Trophoblast cell (in vitro differentiated cells and primary cell): ENCODE measurements at regions not wholly inside any gene's neighbourhood (a gene's known extent, or its start where the extent isn't known, plus 50 kb on each side); places are given as distances from the start of the nearest gene placed in this dataset.

Source experiments
- DNase-seq, 2 donors: peaks; one replicate each; pipeline ENCODE4 v3.0.0-alpha.2; 2016
- H2AFZ ChIP-seq: 2 replicates; pipeline ENCODE4 v1.6.1; 2013; ENCODE audit warnings: low read length, moderate library complexity, mild to moderate bottlenecking; ENCODE audit not compliant: insufficient read depth, poor library complexity
- H2AK5ac ChIP-seq: 2 replicates; pipeline ENCODE4 v1.6.1; 2013; ENCODE audit warnings: mild to moderate bottlenecking, low read length
- H2BK120ac ChIP-seq: 2 replicates; pipeline ENCODE4 v1.6.1; 2013; ENCODE audit warnings: low read length, mild to moderate bottlenecking, moderate library complexity; ENCODE audit not compliant: insufficient read depth, poor library complexity
- H2BK12ac ChIP-seq: 2 replicates; pipeline ENCODE4 v1.6.1; 2013; ENCODE audit warnings: mild to moderate bottlenecking, low read length, moderate library complexity
- H2BK5ac ChIP-seq: 2 replicates; pipeline ENCODE4 v1.6.1; 2013; ENCODE audit warnings: low read length, low read depth, moderate library complexity, mild to moderate bottlenecking; ENCODE audit not compliant: poor library complexity
- H3K14ac ChIP-seq: 2 replicates; pipeline ENCODE4 v1.6.1; 2013; ENCODE audit warnings: mild to moderate bottlenecking, low read length
- H3K18ac ChIP-seq: 2 replicates; pipeline ENCODE4 v1.6.1; 2013; ENCODE audit warnings: mild to moderate bottlenecking, low read length
- H3K23ac ChIP-seq: 2 replicates; pipeline ENCODE4 v1.6.1; 2013; ENCODE audit warnings: low read length
- H3K27ac ChIP-seq: 2 replicates; pipeline ENCODE4 v1.5.1; 2013; ENCODE audit warnings: low read depth, mild to moderate bottlenecking, inconsistent platforms, low read length, moderate library complexity
- H3K27me3 ChIP-seq: 2 replicates; pipeline ENCODE4 v1.6.1; 2013; ENCODE audit warnings: inconsistent platforms, mild to moderate bottlenecking, low read length, moderate library complexity; ENCODE audit not compliant: insufficient read depth
- H3K36me3 ChIP-seq, 2 experiments: 1 replicate in 1 of 2; 2 replicates in 1 of 2; pipeline ENCODE4 v1.6.1; 2013; ENCODE audit warnings: low read length in 2 of 2, mild to moderate bottlenecking in 2 of 2, moderate library complexity in 1 of 2; ENCODE audit not compliant: insufficient read depth in 2 of 2, control insufficient read depth in 1 of 2
- H3K4ac ChIP-seq: 2 replicates; pipeline ENCODE4 v1.6.1; 2013; ENCODE audit warnings: low read depth, mild to moderate bottlenecking, low read length, moderate library complexity
- H3K4me1 ChIP-seq, 2 experiments: 1 replicate in 1 of 2; 2 replicates in 1 of 2; pipeline ENCODE4 v1.6.1; 2013; ENCODE audit warnings: low read length in 2 of 2, mild to moderate bottlenecking in 2 of 2, moderate library complexity in 1 of 2; ENCODE audit not compliant: insufficient read depth in 2 of 2, control insufficient read depth in 1 of 2
- H3K4me2 ChIP-seq: 2 replicates; pipeline ENCODE4 v1.6.1; 2013; ENCODE audit warnings: inconsistent platforms, mild to moderate bottlenecking, low read length, moderate library complexity
- H3K4me3 ChIP-seq: 2 replicates; pipeline ENCODE4 v1.5.1; 2013; ENCODE audit warnings: mild to moderate bottlenecking, low read depth, low read length, inconsistent platforms
- H3K79me1 ChIP-seq: one replicate; pipeline ENCODE4 v1.6.1; 2013; ENCODE audit warnings: low read length
- H3K79me2 ChIP-seq: 2 replicates; pipeline ENCODE4 v1.6.1; 2013; ENCODE audit warnings: low read length, mild to moderate bottlenecking; ENCODE audit not compliant: control insufficient read depth, insufficient read depth, poor library complexity
- H3K9ac ChIP-seq: 2 replicates; pipeline ENCODE4 v1.6.1; 2013; ENCODE audit warnings: mild to moderate bottlenecking, low read length
- H3K9me3 ChIP-seq: 2 replicates; pipeline ENCODE4 v1.6.1; 2013; ENCODE audit warnings: low read depth, mild to moderate bottlenecking, control low read depth, inconsistent platforms, low read length; ENCODE audit not compliant: insufficient read depth
- H4K12ac ChIP-seq: 2 replicates; pipeline ENCODE4 v1.6.1; 2013; ENCODE audit warnings: low read depth, mild to moderate bottlenecking, low read length, moderate library complexity
- H4K8ac ChIP-seq: 2 replicates; pipeline ENCODE4 v1.6.1; 2013; ENCODE audit warnings: low read depth, mild to moderate bottlenecking, low read length, moderate library complexity
- H4K91ac ChIP-seq: one replicate; pipeline ENCODE4 v1.6.1; 2013; ENCODE audit warnings: low read depth, mild to moderate bottlenecking, low read length, moderate library complexity
- WGBS: extraction: QIAGEN DNeasy Blood & Tissue Kit; methylation state at CpG from one replicate; pipeline ENCODE4 v1.1.7; 2013; ENCODE audit warnings: missing lambda C conversion rate; ENCODE audit not compliant: insufficient read length, insufficient coverage; ENCODE audit errors: extremely low coverage; 5-methylcytosine and 5-hydroxymethylcytosine counted together

DNA sequence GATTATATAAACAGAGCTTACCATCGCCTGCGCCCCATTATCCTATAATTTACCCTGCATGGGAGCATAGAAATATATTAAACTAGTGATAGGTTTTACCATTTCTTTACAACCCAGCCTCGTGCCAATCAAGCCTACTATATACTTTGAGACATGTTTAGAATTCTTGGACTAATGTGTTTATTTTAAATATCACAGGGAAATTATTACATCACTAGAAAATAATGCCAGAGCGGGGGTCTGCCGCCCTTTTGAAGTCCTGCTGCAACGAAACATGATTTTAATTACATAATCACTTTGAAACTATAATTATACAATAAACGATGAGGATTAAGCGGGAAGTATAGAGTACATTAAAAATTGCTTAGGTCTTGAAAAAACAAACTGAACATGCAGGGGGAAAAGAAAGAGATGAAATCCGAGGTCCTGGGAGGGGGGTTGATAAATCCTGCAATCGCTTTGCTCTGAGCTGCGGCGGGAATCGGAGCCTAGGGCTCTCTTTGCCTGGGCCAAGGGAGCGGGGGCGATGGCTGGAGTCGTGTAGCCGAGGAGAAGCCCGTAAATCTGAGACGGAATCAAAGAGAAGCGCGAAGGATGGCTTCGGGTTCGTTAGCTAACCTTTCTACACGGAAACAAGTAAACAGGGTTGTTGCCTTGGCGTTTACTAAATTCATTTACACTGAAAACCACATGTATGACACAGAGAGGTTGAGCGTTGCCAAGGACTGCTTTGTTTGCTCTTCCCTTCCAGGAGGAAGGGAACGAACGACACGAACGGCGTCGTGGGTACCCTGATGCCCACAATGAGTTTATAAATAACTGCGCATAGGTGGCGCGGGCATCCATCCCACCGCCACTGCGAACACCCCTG, 127.6 kb downstream of the TMEM174 start:
- H3K4me2 ChIP-seq, result no peak overlapping the region
- no peak overlapping the region for H2BK12ac ChIP-seq
- H3K79me2 ChIP-seq, result peaks cover 1% of the 10 kb centered on the region
- no peaks in the 10 kb centered on the region for H3K36me3 ChIP-seq
- peaks cover 2% of the 10 kb centered on the region for H3K9me3 ChIP-seq
- no peak overlapping the region for H3K14ac ChIP-seq
- no peak overlapping the region for H4K91ac ChIP-seq
- H2AFZ ChIP-seq, result no peak overlapping the region
- no peak overlapping the region for H4K12ac ChIP-seq
- no peak overlapping the region for H3K4ac ChIP-seq
- H3K4me1 ChIP-seq, result peaks cover 15 to 23% of the 10 kb centered on the region in 2 experiments
- H2AK5ac ChIP-seq, result no peak overlapping the region
- DNase-seq, result no peak
- no peak overlapping the region for H4K8ac ChIP-seq
- no peak overlapping the region for H3K27ac ChIP-seq
- no peak overlapping the region for H3K18ac ChIP-seq
- no peak overlapping the region for H2BK120ac ChIP-seq
- H3K27me3 ChIP-seq, result peaks cover 77% of the 10 kb centered on the region
- no peak overlapping the region for H3K23ac ChIP-seq
- H3K79me1 ChIP-seq, result peaks cover 3% of the 10 kb centered on the region
- no CpG with 5 or more reads among the region's 37 CpGs for WGBS
- H3K4me3 ChIP-seq, result no peak overlapping the region
- no peak overlapping the region for H3K9ac ChIP-seq
- H2BK5ac ChIP-seq, result no peak overlapping the region

DNA sequence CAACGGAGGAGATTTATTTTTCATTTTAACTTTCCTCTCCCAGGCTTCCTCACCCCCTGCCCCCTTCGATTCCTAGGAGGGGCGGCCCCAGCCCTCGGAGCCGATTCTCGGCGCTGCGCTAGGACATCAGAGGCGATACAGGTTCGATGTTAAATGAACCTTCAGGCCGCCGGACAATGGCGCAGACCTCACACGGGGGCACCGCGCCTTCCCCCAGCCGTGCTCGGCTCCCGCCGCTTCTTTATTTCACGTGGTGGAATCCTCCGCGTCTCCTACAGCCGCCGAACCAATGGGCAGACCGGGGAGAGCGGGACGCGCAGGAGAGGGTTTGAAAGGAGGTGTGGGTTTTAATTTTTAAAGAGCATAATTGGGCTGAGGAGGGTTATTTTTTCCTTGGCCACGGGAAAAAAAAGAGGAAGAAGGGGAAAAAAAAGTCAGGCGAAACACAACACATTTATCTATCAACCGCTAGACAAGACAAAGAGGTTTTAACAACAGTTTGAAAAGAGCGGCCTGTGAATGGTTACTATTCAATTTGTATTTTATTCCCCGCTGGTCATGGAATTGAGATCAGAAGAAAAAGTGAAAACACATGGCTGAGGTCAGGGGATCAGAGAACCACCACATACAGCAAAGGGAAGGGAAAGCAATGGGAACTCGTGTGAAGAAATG, 126.8 kb downstream of the TMEM174 start:
- no peak overlapping the region for H3K4ac ChIP-seq
- H3K23ac ChIP-seq, result no peak overlapping the region
- H2BK5ac ChIP-seq, result no peak overlapping the region
- no peak overlapping the region for H4K91ac ChIP-seq
- H4K8ac ChIP-seq, result no peak overlapping the region
- WGBS, result no CpG with 5 or more reads among the region's 35 CpGs
- no peak overlapping the region for H4K12ac ChIP-seq
- H3K36me3 ChIP-seq, result no peaks in the 10 kb centered on the region
- peaks cover 1% of the 10 kb centered on the region for H3K79me2 ChIP-seq
- peaks cover 15 to 23% of the 10 kb centered on the region in 2 experiments for H3K4me1 ChIP-seq
- no peak for DNase-seq
- no peak overlapping the region for H2AK5ac ChIP-seq
- H3K4me3 ChIP-seq, result no peak overlapping the region
- H3K9me3 ChIP-seq, result peaks cover 2% of the 10 kb centered on the region
- H3K27ac ChIP-seq, result no peak overlapping the region
- no peak overlapping the region for H3K14ac ChIP-seq
- no peak overlapping the region for H3K9ac ChIP-seq
- H2BK12ac ChIP-seq, result no peak overlapping the region
- peak overlapping the region; percentile 31 for H2AFZ ChIP-seq
- H3K27me3 ChIP-seq, result peaks cover 77% of the 10 kb centered on the region
- H3K79me1 ChIP-seq, result peaks cover 3% of the 10 kb centered on the region
- H2BK120ac ChIP-seq, result no peak overlapping the region
- H3K18ac ChIP-seq, result no peak overlapping the region
- H3K4me2 ChIP-seq, result peak overlapping the region; percentile 52

DNA sequence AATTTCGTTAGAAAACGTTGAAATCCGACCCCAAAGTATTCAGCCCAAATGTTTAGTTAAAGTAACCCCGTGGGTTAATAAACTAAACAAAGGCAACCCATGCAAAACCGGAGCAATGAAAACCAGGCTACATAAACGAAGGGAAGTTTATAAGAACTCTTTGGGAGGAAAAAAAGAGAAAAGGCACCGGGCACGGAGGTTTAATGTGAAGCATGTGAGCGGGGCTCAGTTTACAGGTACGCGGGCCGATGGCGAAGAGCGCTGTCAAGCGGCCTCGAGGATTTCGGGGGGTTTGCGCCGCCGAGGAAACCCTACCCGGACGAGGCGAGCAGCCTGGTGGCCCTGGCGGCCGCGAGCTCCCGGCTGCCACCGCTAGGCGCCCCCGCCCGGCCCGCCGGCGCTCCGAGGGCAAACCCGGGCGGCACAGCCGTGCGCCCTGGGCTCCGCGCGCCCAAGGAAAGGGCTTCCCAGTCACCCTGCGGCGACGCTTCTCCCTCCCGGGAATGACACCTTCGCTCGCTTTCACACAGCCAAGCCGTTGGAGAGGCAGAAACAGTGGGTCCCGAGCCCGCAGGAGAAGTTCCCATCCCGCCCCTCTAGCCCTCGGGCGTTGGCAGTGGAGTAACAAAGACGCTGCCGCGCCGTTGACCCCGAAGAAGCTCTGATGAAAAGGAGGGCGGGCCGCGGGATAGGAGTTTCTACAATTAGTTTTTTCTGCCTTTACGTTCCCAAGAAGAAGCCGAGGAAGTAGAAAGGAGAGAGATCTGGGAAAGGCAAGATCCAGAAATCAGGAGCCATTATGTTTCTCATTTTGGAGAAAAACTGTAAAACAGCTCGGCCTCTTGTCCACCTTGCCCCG, 126.0 kb downstream of the TMEM174 start:
- H3K79me1 ChIP-seq, result peaks cover 3% of the 10 kb centered on the region
- H3K27me3 ChIP-seq, result peaks cover 69% of the 10 kb centered on the region
- no peak overlapping the region for H2BK120ac ChIP-seq
- H2AFZ ChIP-seq, result no peak overlapping the region
- no peak overlapping the region for H4K8ac ChIP-seq
- H2AK5ac ChIP-seq, result no peak overlapping the region
- no peak overlapping the region for H4K91ac ChIP-seq
- no peak overlapping the region for H4K12ac ChIP-seq
- H3K4me1 ChIP-seq, result peaks cover 15 to 25% of the 10 kb centered on the region in 2 experiments
- no peak overlapping the region for H3K4me3 ChIP-seq
- no peak overlapping the region for H3K23ac ChIP-seq
- peak in 1 of 2 donors; percentile 21 for DNase-seq
- WGBS, result no CpG with 5 or more reads among the region's 66 CpGs
- H3K27ac ChIP-seq, result no peak overlapping the region
- no peak overlapping the region for H3K18ac ChIP-seq
- no peaks in the 10 kb centered on the region for H3K36me3 ChIP-seq
- peaks cover 1% of the 10 kb centered on the region for H3K79me2 ChIP-seq
- H2BK12ac ChIP-seq, result no peak overlapping the region
- peak overlapping the region; percentile 52 for H3K4me2 ChIP-seq
- peaks cover 2% of the 10 kb centered on the region for H3K9me3 ChIP-seq
- H3K9ac ChIP-seq, result no peak overlapping the region
- H3K14ac ChIP-seq, result no peak overlapping the region
- no peak overlapping the region for H2BK5ac ChIP-seq
- no peak overlapping the region for H3K4ac ChIP-seq

DNA sequence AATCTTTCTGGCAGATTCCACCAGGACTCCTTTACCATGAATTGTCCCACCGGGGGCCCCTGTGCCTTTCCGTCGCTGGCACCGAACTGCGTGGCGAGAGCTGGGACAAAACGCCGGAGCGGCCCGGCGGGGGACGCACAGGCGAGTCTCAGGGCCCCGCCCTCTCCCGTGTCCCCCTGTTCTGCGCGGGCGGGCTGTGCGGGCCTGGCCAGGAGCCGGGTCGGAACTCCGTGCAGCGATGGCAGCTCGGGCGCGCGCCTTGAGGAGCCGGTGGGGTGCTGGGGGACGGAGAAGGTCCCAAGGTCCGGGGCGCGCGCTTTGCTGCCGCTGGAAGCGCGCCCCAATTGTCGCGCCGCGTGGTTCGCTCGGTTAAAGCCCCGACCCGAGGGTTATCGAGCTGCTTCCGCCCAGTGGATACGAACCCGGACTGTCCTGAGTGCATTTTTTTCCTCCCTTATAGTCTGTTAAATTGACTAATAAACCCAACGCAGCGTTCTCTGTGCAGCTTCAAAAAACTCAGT, 125.3 kb downstream of the TMEM174 start:
- H3K4me1 ChIP-seq, result peaks cover 11 to 20% of the 10 kb centered on the region in 2 experiments
- H2BK120ac ChIP-seq, result no peak overlapping the region
- no peak overlapping the region for H3K4ac ChIP-seq
- H3K9me3 ChIP-seq, result no peaks in the 10 kb centered on the region
- H4K8ac ChIP-seq, result no peak overlapping the region
- no peak overlapping the region for H2BK12ac ChIP-seq
- H2AFZ ChIP-seq, result no peak overlapping the region
- H3K18ac ChIP-seq, result no peak overlapping the region
- H3K4me2 ChIP-seq, result peak overlapping the region; percentile 59
- H2BK5ac ChIP-seq, result no peak overlapping the region
- no peaks in the 10 kb centered on the region for H3K36me3 ChIP-seq
- H4K91ac ChIP-seq, result no peak overlapping the region
- H3K23ac ChIP-seq, result no peak overlapping the region
- no CpG with 5 or more reads among the region's 50 CpGs for WGBS
- no peak overlapping the region for H4K12ac ChIP-seq
- no peak overlapping the region for H3K27ac ChIP-seq
- H3K9ac ChIP-seq, result no peak overlapping the region
- no peaks in the 10 kb centered on the region for H3K79me2 ChIP-seq
- H3K79me1 ChIP-seq, result peaks cover under 1% of the 10 kb centered on the region
- H3K14ac ChIP-seq, result no peak overlapping the region
- no peak for DNase-seq
- H2AK5ac ChIP-seq, result no peak overlapping the region
- H3K27me3 ChIP-seq, result peaks cover 63% of the 10 kb centered on the region
- H3K4me3 ChIP-seq, result no peak overlapping the region
